ENCODE measurements at regions not wholly inside any gene's neighbourhood (a gene's known extent, or its start where the extent isn't known, plus 50 kb on each side); places are given as distances from the start of the nearest gene placed in this dataset.

GRCh38 chr10:121092720-121093095, 241.5 kb downstream of the WDR11 start:
- no peak for TF ChIP-seq EZH2phosphoT487 (IDR thresholded peaks at IDR 0.05; ENCODE audit: low read depth, severe bottlenecking, unreplicated experiment)
- TF ChIP-seq CTCF (IDR thresholded peaks at IDR 0.05; ENCODE audit: poor library complexity), result no peak
